H1 (cell line): ENCODE measurements at regions not wholly inside any gene's neighbourhood (a gene's known extent, or its start where the extent isn't known, plus 50 kb on each side); places are given as distances from the start of the nearest gene placed in this dataset.

Experiments used
- EZH2 ChIP-seq: fragments of 200-600 bp; sonication (generic); IDR thresholded peaks from 2 replicates; pipeline ENCODE4 v1.7.1; 2012; ENCODE audit warnings: low read depth, mild to moderate bottlenecking, moderate library complexity, low read length, inconsistent platforms; ENCODE audit not compliant: severe bottlenecking
- SIN3A ChIP-seq, 2 experiments: IDR thresholded peaks in 1 of 2; conservative IDR thresholded peaks in 1 of 2; 2 replicates each; pipeline ENCODE4 v1.6.1; 2011 to 2012; ENCODE audit warnings: low read length in 2 of 2, improper control_type of control experiment in 1 of 2, low read depth in 1 of 2, mild to moderate bottlenecking in 1 of 2
- SRF ChIP-seq: IDR thresholded peaks from 2 replicates; pipeline ENCODE4 v1.6.1; 2011; ENCODE audit warnings: mild to moderate bottlenecking, low read depth, low read length, moderate library complexity
- SUZ12 ChIP-seq: fragments of 200-600 bp; sonication (generic); IDR thresholded peaks from 2 replicates; pipeline ENCODE4 v1.6.1; 2012; ENCODE audit warnings: mild to moderate bottlenecking, inconsistent platforms, low read length, moderate library complexity, mixed read lengths
- ZNF274 ChIP-seq: IDR thresholded peaks from 2 replicates; pipeline ENCODE4 v1.7.0; 2012; ENCODE audit warnings: low read length, borderline replicate concordance; ENCODE audit errors: extremely low read depth
- TF ChIP-seq, protein P1 (sequence below), 3 experiments: IDR thresholded peaks; 1 replicate in 2 of 3; 2 replicates in 1 of 3; pipeline versions ENCODE4 v1.5.1 to v1.6.1; 2011; ENCODE audit warnings: low read length in 3 of 3, mild to moderate bottlenecking in 3 of 3, inconsistent platforms in 2 of 3, low read depth in 1 of 3, moderate library complexity in 1 of 3; ENCODE audit not compliant: insufficient read depth in 1 of 3; ENCODE audit errors: control extremely low read depth in 1 of 3
- TF ChIP-seq, protein P2 (sequence below): IDR thresholded peaks from 2 replicates; pipeline ENCODE4 v1.6.1; 2011; ENCODE audit warnings: low read depth, mild to moderate bottlenecking, low read length; ENCODE audit not compliant: insufficient read depth

GRCh38 chr18:78543201-78543725, 436.4 kb upstream of the SALL3 start:
- TF ChIP-seq SRF = no peak
- TF ChIP-seq, protein P1, sequence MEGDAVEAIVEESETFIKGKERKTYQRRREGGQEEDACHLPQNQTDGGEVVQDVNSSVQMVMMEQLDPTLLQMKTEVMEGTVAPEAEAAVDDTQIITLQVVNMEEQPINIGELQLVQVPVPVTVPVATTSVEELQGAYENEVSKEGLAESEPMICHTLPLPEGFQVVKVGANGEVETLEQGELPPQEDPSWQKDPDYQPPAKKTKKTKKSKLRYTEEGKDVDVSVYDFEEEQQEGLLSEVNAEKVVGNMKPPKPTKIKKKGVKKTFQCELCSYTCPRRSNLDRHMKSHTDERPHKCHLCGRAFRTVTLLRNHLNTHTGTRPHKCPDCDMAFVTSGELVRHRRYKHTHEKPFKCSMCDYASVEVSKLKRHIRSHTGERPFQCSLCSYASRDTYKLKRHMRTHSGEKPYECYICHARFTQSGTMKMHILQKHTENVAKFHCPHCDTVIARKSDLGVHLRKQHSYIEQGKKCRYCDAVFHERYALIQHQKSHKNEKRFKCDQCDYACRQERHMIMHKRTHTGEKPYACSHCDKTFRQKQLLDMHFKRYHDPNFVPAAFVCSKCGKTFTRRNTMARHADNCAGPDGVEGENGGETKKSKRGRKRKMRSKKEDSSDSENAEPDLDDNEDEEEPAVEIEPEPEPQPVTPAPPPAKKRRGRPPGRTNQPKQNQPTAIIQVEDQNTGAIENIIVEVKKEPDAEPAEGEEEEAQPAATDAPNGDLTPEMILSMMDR (IDR thresholded peaks at IDR 0.05; ENCODE audit: control extremely low read depth in 1 of 3, insufficient read depth in 1 of 3, low read depth in 1 of 3, low read length in 3 of 3) = no peak
- TF ChIP-seq EZH2 = no peak
- no peak for TF ChIP-seq SIN3A (conservative IDR thresholded peaks at IDR 0.05 in 1 of 2, IDR thresholded peaks at IDR 0.05 in 1 of 2; ENCODE audit: low read depth in 1 of 2, low read length in 2 of 2)
- TF ChIP-seq, protein P2, sequence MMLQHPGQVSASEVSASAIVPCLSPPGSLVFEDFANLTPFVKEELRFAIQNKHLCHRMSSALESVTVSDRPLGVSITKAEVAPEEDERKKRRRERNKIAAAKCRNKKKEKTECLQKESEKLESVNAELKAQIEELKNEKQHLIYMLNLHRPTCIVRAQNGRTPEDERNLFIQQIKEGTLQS = no peak
- TF ChIP-seq ZNF274 = no peak
- no peak for TF ChIP-seq SUZ12
